Left renal pelvis (tissue), 4 donors: ENCODE measurements at regions not wholly inside any gene's neighbourhood (a gene's known extent, or its start where the extent isn't known, plus 50 kb on each side); places are given as distances from the start of the nearest gene placed in this dataset.
"Not testable (repeated sequence)": the region's sequence is repeated elsewhere in the genome, so short reads cannot be mapped to it uniquely, and the experiment has no call there.

Experiments
- DNase-seq, 4 donors: peaks; one replicate each; pipeline ENCODE4 v3.0.0-alpha.2; 2013; ENCODE audit warnings: low read depth in 4 of 4, low spot score in 3 of 4

GRCh38 chr6:6724539-6725467 lies 136.3 kb downstream of the LY86 start:
- DNase-seq, result peak in 2 of 4 donors; percentile 69 to 75

DNA sequence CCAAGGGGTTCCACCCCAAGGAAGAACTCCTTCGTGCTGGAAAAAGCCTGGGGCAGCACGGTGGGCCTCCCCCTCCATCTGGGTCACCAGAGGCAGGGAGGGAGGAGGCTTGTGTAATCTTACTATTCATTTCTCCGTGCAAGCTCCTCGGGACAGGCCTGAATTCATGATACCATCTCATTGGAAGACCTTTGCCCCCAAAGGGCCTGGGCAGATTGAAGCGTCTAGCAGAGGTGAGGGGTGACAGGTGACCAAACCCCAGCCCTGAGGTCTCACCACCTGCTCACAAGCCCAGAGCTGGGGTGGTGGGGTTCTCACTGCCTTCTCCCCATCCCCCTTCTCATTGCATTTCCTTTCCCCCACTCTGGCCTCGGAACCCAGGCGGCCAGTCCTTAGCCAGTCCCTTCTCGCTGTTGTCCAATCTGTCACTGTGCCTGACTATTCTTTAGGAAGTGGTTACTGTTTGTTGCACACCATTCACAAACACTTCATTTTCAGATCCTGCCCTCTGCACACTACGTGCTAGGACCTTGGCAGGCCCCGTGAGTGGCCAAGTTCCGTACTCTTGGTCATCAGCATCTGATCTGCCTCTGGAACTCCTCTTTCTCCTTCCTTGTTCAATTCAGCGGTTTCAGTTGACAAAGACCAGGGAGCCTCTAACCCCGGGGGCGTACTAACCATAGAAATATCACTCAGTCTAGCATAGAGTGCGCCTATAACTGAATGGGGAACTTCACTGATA lies 137.1 kb downstream of the LY86 start:
- no peak for DNase-seq

- DNase-seq, result no peak
Measured at GRCh38 chr6:6728169-6728941, 139.8 kb downstream of the LY86 start.

GRCh38 chr6:6729971-6730370 lies 141.5 kb downstream of the LY86 start:
- DNase-seq, result no peak

GRCh38 chr6:6730831-6731230 lies 142.3 kb downstream of the LY86 start:
- DNase-seq, result no peak

DNA sequence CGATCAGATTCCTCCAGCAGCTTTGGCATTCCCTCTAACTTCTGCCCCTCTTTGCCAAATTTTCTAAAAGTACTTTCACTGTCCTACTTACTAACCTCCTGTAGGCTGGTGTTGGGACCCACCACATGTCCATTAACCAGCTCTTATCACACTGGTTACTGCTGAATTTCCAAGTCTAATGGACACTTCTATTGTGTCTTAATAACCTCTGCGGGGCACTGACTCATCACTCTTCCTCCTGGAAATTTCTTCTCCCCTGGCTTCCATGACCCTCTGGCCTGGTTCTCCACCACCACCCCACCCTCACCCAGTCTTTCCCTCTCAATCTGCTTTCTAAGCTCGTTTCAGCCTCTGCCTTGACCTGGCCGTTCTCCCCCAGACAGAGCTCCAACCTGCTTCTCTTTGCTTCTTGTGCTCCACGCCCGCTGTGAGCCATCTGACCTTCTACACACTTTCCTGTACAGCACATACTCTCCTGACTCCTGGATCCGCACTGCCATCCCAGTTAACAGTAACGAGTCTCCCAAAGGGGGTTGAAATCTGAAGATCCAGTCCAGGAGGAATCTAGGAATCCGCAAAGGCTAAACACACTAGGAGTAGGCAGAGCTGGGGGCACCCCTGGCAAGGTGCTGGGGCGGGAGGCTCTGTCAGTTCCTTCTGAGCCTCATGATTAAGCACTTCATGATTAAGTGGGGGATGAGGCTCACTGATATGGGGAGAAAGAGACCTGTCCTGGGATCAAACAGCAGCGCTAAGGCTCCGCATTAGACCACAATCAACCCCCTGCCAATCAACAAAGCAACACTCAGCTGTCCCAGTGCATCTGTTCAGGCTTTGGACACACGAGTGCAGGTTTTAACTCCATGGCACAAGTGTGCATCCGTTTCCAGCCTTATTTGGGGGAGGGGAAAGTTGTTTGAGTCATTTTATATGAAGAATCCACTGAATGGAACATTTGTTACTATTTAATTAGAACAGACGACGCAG lies 146.3 kb downstream of the LY86 start:
- no peak for DNase-seq

GRCh38 chr6:6736791-6737654 lies 148.5 kb downstream of the LY86 start:
- peak in 2 of 4 donors; percentile 73 to 74 for DNase-seq

- DNase-seq, result no peak
Measured at GRCh38 chr6:6737671-6738070, 149.2 kb downstream of the LY86 start.

DNA sequence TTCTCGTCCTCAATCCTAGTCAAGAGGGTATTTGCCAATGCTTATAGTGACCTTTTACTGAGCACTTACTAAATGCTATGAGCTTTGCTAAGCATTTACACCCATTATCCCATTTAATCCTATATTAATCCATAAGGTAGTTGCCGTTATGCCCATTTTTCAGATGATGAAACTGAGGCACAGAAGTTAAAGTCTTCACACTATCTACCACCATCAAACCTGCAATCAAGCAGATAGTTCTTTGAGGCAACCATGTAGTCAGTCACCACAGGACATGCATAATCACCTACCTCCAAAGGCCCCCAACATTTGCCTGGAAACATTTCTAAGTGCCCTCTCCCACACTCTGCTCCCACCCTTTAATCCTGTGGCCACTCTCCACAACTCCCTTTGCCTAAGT lies 149.6 kb downstream of the LY86 start:
- no peak for DNase-seq

DNA sequence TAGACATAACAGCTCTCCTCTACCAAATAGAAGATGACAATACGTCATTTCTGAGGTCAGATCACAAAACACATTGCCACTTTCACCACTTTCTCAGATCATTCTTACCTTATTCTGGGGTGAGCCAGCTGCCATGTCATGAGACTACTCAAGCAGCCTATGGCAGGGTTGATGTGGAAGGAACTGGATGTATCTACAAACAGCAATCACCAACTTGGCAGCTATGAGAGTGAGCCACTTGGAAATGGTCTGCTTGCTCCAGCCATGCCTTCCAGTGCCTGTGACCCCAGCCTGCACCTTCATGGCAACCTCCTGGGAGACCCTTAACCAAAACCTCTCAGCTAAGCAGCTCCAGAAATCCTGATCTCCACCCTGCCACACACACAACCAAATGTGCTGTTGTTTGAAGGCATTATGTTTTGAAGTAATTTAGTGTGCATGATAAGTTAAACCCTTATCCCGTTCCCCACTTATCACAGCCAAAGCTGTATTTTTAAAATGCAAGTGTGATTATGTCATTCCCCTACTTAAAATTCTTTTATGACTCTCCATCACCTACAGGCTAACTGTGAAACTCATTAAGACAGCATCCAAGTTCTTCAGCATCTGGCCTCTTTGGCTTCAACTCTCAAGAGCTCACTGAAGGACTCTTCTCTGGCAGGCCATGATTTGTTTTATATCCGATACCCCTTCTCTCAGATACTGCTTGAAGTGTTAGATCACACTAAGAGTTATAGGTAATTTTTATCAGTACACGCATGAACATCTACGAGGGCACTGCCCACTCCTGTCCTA lies 150.6 kb downstream of the LY86 start:
- no peak for DNase-seq

DNA sequence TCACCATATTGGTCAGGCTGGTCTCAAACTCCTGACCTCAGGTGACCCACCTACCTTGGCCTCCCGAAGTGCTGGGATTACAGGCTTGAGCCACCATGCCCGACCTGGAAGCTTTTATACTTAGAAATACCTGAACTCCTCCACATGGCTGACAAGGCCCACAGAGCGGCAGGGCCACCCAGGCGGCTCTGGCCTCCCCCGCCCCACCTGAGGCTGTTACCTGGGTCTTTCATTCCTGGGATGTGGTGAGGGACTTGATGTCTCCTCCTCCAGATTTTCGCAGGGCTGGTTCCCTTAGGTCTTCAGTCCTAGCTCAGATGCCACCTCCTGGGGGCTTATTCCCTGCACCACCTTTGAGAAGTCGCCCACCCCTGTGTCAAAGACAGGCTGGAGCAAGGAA lies 152.1 kb downstream of the LY86 start:
- no peak for DNase-seq

GRCh38 chr6:6741264-6741663 lies 152.7 kb downstream of the LY86 start:
- no peak for DNase-seq

GRCh38 chr6:6742535-6742934 lies 154.0 kb downstream of the LY86 start:
- no peak for DNase-seq

DNA sequence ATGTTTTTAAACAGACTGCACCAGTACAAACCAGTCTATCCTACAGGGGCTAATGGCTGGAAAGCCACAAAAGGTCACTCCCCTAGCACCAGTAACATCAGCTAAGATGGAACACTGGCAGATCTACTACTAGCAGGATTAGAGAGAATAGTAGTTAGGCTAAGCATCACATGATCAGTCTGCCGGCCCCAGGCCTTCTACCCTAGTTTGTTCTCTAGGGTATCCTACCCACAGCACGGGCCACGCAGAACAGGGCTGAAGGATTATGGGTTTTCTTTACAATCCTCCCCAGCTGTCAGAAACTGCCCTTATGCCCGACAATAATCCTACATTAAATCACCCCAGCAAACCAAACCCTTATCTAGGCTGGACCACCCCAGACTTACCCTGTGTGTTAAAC lies 156.0 kb downstream of the LY86 start:
- DNase-seq, result no peak

- not testable (repeated sequence) for DNase-seq
Measured at GRCh38 chr6:6745637-6746332, 157.3 kb downstream of the LY86 start.

GRCh38 chr6:6746333-6746969 lies 157.9 kb downstream of the LY86 start:
- no peak for DNase-seq

GRCh38 chr6:6746970-6747338 lies 158.4 kb downstream of the LY86 start:
- no peak for DNase-seq
